ENCODE measurements at regions not wholly inside any gene's neighbourhood (a gene's known extent, or its start where the extent isn't known, plus 50 kb on each side); places are given as distances from the start of the nearest gene placed in this dataset.
"Not testable (repeated sequence)": the region's sequence is repeated elsewhere in the genome, so short reads cannot be mapped to it uniquely, and the experiment has no call there.

GRCh38 chr3:80618295-80619256 lies 850.8 kb upstream of the ROBO1 start:
- no peak for DNase-seq (ENCODE audit: low spot score)

GRCh38 chr3:80612366-80612765 lies 844.6 kb upstream of the ROBO1 start:
- DNase-seq (ENCODE audit: low spot score): no peak

- not testable (repeated sequence) for DNase-seq (ENCODE audit: low spot score)
Observed at GRCh38 chr3:80608072-80608471, 840.3 kb upstream of the ROBO1 start.

GRCh38 chr3:80606073-80606472 lies 838.3 kb upstream of the ROBO1 start:
- no peak for DNase-seq (ENCODE audit: low spot score)

- no peak for DNase-seq (ENCODE audit: low spot score)
Observed at GRCh38 chr3:80601479-80601878, 833.7 kb upstream of the ROBO1 start.

GRCh38 chr3:80592792-80593191 lies 825.0 kb upstream of the ROBO1 start:
- no peak for DNase-seq (ENCODE audit: low spot score)

GRCh38 chr3:80586338-80586737 lies 818.5 kb upstream of the ROBO1 start:
- DNase-seq (ENCODE audit: low spot score): no peak

- DNase-seq (ENCODE audit: low spot score): no peak
Observed at GRCh38 chr3:80580146-80580545, 812.3 kb upstream of the ROBO1 start.

- no peak for DNase-seq (ENCODE audit: low spot score)
Observed at GRCh38 chr3:80564391-80564790, 796.6 kb upstream of the ROBO1 start.

GRCh38 chr3:80559701-80560100 lies 791.9 kb upstream of the ROBO1 start:
- DNase-seq (ENCODE audit: low spot score): no peak

- DNase-seq (ENCODE audit: low spot score): no peak
Observed at GRCh38 chr3:80556763-80557162, 789.0 kb upstream of the ROBO1 start.

- no peak for DNase-seq (ENCODE audit: low spot score)
Observed at GRCh38 chr3:80554304-80554703, 786.5 kb upstream of the ROBO1 start.

GRCh38 chr3:80553211-80553610 lies 785.4 kb upstream of the ROBO1 start:
- no peak for DNase-seq (ENCODE audit: low spot score)

GRCh38 chr3:80550174-80550573 lies 782.4 kb upstream of the ROBO1 start:
- DNase-seq (ENCODE audit: low spot score): no peak

GRCh38 chr3:80549173-80549572 lies 781.4 kb upstream of the ROBO1 start:
- no peak for DNase-seq (ENCODE audit: low spot score)

GRCh38 chr3:80543154-80543553 lies 775.4 kb upstream of the ROBO1 start:
- DNase-seq (ENCODE audit: low spot score): no peak

GRCh38 chr3:80542456-80542855 lies 774.7 kb upstream of the ROBO1 start:
- DNase-seq (ENCODE audit: low spot score): no peak

GRCh38 chr3:80537680-80538079 lies 769.9 kb upstream of the ROBO1 start:
- DNase-seq (ENCODE audit: low spot score): no peak

- no peak for DNase-seq (ENCODE audit: low spot score)
Observed at GRCh38 chr3:80535286-80535685, 767.5 kb upstream of the ROBO1 start.

- DNase-seq (ENCODE audit: low spot score): no peak
Observed at GRCh38 chr3:80533553-80533952, 765.8 kb upstream of the ROBO1 start.

- DNase-seq (ENCODE audit: low spot score): no peak
Observed at GRCh38 chr3:80526153-80526552, 758.4 kb upstream of the ROBO1 start.

- DNase-seq (ENCODE audit: low spot score): no peak
Observed at GRCh38 chr3:80521081-80521480, 753.3 kb upstream of the ROBO1 start.

GRCh38 chr3:80519436-80519835 lies 751.6 kb upstream of the ROBO1 start:
- no peak for DNase-seq (ENCODE audit: low spot score)

- no peak for DNase-seq (ENCODE audit: low spot score)
Observed at GRCh38 chr3:80496452-80496851, 728.7 kb upstream of the ROBO1 start.

Data from iPS-NIHi11 (cell line).